Esophagus mucosa (tissue), 1 donor: ENCODE measurements at regions not wholly inside any gene's neighbourhood (a gene's known extent, or its start where the extent isn't known, plus 50 kb on each side); places are given as distances from the start of the nearest gene placed in this dataset.

Experiments used
- ATAC-seq: fragments of 200-7000 bp; cut with Tn5 transposase; one replicate; pipeline ENCODE4 v1.9.1; 2020
- donor health status: DM: yes; HTN: yes; CAD: no.

DNA sequence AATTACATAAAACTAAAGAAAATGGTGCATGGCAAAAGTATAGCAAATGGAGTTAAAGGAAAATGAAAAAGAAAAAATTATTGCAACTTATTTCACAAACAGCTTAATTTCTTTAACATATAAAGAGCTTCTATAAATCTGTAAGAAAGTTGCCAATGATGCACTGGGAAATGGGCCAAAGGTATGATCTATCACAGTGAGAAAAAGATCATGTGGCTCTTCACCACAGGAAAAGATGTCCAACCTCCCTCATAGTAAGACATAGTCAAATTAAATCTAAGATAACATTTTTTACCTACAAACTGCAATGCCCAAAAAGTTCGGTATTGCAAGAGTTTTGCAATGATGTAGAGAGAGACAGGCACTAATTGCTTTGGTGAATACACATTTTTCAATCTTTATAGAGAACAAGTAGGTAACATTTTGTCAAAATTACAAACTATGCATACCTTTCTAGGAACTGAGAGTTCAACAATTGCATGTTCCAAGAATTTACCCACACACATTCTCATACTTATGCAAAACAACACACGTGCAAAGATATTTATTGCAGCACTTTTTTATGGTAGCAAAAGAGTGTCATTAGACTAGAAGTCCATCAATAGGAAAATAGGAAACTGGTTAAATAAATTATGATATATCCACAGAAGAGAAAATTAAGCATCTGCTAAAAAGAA lies 372.6 kb downstream of the QKI start:
- no peak for ATAC-seq

DNA sequence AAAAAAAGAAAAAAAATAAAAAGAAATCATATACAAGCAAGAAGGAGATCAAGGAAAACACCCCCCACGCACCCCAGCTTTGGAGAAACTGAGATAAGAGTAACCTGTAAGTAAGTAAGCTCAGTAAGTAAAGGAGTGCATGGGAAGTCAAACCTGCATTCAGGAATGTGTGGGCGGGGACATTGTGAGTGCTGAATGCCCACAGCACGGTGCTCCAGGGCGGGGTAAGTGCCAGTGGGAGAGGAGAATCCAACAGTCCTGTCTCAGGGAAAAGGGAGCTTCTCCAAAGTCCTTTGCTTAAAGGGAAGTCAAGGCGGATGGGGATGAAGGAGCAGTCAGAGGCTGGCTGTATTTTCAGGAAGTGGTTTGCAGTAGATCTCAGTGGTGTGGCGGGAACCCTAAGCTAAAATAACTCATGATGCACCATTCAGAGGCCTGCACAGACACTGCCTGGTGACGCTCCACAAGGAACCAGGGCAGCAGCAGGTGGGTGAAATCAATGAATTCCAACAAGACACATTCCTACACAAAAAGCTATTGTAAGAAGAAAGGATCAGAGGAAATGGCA lies 368.0 kb downstream of the QKI start:
- no peak for ATAC-seq

GRCh38 chr6:163780994-163781393 lies 366.5 kb downstream of the QKI start:
- ATAC-seq = peak; percentile 48

- ATAC-seq = peak; percentile 60
These were observed 365.3 kb downstream of the QKI start for GRCh38 chr6:163779727-163780284.

- no peak for ATAC-seq
These were observed 363.2 kb downstream of the QKI start for GRCh38 chr6:163777716-163778115.

- no peak for ATAC-seq
These were observed 362.6 kb downstream of the QKI start for GRCh38 chr6:163776906-163777686.

DNA sequence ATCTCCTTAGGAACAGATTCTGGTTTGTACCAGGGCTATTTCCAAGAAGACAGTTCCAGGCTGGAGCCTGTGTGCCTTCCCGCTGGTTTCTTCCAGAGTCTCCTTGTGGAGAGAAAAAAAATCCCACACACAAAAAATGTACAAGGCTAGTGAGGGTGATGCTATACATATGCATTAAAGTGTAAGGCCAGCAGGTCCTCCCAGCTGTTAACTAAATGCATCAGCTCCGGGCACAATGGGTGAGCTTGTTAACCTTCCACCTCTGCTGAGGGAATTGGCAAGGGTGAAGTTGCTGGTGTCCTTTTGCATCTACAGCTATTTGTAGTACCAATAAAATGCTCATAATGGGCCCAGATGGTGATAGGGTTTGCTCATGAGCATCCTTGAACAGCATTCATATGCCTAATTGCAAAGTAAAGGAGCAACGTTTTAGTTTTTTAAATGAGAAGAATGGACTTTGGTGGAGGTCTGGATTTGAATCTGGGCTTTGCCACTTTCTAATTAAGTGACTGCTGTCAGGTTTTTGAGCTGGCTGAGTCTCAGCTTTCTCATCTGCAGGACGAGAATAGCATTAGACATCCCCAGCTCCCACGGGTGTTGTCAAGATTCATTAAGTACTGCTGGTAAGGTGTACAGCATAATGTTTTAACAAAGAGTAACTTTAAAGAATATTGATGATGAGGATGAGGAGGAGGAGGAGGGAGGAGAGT lies 361.8 kb downstream of the QKI start:
- no peak for ATAC-seq

DNA sequence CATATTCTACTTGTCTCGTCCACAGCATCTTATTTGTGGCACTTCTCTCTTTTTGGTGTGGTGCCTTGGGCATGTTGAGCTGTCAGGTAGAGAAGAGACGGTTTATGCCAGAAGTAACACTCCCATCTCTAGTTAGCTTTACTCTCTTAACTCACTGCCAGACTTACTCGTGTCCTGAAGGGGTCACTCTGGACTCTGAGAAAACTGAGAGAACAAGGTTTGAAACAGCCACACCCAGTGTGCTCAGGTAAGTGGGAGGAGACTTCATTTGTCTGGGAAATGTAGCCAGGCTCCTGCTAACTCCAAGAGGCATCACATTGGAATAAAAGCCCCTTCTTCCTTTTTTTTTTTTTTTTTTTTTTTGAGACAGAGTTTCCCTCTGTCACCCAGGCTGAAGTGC lies 360.8 kb downstream of the QKI start:
- ATAC-seq = no peak

- no peak for ATAC-seq
These were observed 360.0 kb downstream of the QKI start for GRCh38 chr6:163774485-163774884.

DNA sequence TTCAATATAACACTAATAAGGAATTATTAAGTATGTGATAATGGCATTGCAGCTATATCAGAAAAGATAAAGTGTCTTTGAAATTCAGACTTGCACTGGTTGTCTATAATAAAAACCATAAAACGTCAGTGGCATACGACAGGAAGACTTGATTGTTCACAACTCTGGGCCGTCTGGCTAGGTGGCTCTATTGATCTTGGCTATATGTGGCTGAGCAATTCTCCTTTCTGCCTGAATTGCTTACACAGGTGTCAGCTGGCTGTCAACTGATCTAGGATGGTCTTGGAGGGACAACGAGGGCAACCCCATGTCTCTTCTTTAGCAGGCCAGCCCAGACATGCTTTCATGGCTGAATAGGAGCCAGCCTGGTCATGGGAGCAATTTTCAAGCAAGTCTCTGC lies 359.1 kb downstream of the QKI start:
- ATAC-seq = no peak

DNA sequence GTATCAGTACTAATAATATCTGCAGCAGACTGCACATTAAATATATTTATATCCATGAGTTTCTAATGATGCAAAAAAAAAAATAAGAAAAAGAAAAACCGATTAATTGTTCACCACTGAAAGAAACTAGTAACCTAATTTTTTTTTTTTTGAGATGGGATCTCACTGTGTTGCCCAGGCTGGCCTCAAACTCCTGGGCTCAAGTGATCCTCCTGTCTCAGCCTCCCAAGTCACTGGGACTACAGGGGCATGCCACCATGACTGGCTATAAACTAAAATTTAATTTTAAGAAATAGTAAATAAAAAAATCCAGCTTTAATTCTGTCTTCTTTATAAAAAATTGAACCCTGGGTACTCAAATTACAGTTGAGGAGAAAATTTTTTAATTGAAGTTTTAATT lies 358.2 kb downstream of the QKI start:
- no peak for ATAC-seq

DNA sequence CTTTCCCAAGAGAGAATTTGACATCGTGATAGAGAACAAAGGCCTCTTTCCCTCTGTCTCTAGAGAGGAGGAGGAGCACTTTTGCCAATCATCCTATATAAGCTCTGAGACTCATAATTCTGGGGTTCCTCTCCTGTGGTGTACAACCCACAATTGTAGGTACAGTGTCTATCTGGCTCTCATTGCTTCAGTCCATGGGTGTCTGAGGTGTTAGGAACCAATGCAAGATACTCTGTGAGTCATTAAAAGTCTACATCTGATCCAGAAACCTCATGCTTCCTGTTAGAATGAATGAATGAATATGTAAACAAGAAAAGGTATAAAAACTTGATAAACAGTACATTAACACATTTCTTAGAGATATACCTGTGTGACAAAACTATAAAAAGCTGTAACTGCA lies 356.7 kb downstream of the QKI start:
- ATAC-seq = no peak

DNA sequence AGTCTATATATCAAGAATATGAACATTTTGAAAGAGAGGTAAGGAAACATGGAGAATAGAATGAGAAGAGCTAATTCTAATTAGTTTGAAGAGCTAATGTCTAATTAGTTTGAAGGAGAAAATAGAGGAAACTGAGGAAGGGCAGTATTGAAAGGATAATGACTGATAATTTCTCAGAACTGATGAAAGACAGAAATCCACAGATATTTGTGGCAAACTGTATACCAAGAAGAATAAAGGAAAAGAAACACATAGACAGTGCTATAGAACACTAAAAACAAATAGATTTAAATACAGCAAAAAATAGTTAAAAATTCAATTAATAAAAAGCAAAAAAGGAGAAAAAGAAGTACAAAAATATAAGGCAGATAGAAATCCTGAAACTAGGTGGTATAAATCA lies 354.4 kb downstream of the QKI start:
- ATAC-seq = no peak

DNA sequence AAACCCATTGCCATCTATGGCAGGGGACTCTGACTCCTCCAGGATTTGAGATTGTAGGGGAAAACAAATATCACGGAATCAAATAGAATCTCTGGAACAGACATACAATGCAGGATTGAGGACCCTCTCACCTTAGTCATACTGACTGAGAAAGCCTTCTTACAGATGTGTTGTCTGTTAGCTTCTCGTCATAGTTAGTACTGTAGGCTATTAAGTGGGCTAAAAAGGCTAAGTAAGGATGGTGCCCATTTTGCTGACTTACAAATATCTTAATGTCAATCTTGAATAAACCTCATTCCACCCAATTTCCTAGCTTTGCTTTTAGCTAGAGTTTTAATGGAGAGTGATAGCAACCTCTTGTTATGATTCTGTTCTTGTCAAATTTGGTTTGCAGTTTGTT lies 352.4 kb downstream of the QKI start:
- ATAC-seq = no peak

- no peak for ATAC-seq
These were observed 350.8 kb downstream of the QKI start for GRCh38 chr6:163765335-163765734.

- no peak for ATAC-seq
These were observed 350.0 kb downstream of the QKI start for GRCh38 chr6:163764565-163764964.

GRCh38 chr6:163761481-163761880 lies 347.0 kb downstream of the QKI start:
- no peak for ATAC-seq

DNA sequence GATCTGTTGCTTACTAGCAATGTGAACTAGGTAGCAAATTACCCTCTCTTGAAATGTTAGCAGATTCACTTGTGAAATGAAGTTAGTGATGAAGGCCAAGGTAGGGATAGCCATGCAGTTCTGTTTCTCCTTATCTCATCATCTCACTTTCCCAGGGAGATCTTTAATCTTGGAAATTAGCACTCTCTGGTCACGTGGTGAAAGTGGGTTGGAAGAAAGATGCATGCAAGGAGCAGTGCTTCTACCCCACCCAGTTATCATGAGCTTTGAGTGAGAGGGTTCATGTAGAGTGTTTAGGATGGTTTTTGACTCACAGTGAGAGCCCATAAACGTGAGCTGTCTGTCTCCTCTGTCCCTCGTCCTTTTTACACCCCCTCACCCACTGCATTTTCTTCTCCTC lies 346.3 kb downstream of the QKI start:
- ATAC-seq = no peak

- ATAC-seq = peak; percentile 55
These were observed 345.0 kb downstream of the QKI start for GRCh38 chr6:163759542-163759941.

DNA sequence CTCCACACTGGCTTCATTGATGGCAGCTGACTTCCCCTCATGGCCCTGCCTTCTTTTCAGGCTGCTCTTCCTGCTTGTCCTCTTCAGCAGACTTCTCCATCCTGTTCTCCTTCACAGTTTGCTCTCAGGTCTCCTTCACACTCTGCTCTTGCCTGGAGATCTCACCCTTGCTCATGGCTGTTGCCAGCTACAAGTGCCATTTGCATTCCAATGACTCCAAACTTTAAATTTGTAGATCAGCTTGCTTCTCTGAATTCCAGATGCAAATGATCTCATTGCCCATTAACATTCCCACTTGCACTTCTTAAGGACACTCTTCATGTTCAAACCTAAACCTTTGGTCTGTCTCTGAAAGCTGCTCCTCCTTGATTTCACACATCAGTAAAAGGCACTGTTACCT lies 343.0 kb downstream of the QKI start:
- ATAC-seq = no peak

DNA sequence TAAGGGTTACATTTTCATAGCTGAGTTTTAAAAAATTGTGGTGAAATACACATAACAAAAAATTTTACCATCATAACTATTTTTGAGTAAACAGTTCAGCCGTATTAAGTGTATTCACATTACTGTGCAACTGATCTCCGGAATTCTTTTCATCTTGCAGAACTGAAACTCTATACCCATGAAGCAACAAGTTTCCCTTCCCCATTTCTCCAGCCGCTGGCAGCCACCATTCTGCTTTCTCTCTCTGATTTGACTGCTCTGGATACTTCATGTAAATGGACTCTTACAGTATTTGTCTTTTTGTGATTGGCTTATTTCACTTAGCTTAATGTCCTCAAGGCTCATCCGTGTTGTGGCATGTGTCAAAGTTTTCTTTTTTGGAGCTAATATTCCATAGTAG lies 341.6 kb downstream of the QKI start:
- ATAC-seq = no peak

DNA sequence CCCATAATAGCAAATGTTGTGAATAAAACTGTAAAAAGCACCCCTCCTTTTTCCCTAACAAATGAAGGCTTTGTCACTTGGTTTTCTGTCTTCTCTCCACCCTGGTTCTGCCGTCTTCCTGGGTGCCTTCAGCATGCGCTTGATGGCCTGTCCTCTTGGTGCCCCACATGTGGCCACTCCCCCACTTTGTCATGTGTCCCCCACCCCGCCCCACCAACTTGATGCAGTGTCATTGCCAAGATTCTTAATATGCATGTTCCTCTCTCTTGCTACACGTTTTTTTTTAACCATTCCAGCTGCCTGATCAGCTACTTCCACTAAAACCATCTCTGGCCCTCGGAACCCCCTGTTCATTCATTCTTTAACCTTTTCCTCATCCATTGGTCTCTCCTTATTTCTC lies 340.3 kb downstream of the QKI start:
- ATAC-seq = no peak

DNA sequence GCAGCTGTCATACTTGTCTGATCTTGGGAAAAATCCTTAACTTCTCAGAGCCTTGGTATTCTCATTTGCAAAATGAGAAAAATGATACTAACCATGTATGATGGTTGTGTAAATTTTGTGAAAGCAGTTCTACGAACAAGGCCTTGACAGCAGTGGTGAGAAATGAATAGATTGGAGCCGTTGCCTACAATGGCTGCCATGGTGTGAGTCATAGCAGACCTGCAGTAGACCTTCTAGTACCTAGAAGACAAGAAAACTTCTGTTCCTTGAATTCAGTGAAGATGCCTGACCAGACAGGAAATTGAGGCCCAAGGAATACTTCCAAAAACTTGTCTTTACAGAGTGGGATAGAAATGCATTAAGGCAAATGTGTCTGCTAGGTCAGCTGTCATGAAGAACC lies 338.9 kb downstream of the QKI start:
- no peak for ATAC-seq
